ENCODE measurements at regions not wholly inside any gene's neighbourhood (a gene's known extent, or its start where the extent isn't known, plus 50 kb on each side); places are given as distances from the start of the nearest gene placed in this dataset.

DNA sequence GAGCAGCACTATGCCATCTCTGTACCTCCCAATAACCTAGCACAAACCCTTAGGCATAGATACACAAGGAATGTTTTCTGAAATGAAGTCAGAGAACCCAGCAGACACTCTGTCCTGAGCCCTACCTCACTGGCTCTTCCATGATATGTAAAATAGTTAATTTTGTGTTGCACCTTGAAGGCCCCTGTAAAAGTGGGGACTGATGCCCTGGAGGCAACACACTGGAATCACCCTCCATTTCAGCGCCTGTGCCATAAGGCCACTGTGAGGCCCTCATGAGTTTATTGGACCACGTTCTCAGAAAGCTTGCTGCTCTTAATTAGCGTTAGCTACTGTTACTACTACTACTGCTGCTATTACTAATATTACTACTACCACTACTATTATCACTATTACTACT is 670.1 kb upstream of the SOX11 start:
- TF ChIP-seq FOXP2 (optimal IDR thresholded peaks at IDR 0.05; ENCODE audit: borderline replicate concordance, extremely low read depth, extremely low read length, insufficient read depth) (no peak), POLR2AphosphoS5 (IDR thresholded peaks at IDR 0.05; ENCODE audit: low read depth, low read length) (no peak)

DNA sequence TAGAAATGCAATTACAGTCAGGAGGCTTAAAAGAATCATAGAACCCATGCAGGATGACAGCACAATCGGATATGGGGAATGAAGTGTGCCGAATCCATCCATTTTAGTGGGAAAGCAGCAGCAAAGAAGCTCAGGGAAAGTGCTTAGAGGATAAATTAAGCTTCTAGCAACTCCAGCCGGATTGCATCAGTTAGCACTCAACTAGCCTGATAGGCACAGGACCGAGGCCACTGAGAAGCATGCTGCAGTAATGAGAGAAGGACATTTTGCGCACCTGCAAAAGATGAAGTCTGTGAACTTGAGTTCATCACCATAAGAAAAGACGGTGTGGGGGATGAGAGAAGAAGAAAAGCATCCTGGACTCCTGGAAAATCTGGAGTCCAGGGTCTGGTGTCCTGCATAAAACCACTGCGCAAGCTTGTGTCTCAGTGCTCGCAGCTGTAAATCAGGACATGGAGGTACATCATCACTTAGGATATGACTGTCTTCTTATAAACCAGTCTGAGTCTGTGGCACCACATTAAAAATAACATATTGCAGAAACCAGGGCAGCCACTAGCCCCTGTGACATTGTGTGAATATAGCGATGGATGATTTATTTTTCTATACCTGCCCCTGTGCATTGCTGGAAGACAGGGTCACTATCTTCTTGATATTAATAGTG is 665.5 kb upstream of the SOX11 start:
- TF ChIP-seq FOXP2 (optimal IDR thresholded peaks at IDR 0.05; ENCODE audit: borderline replicate concordance, extremely low read depth, extremely low read length, insufficient read depth): no peak
- no peak for TF ChIP-seq POLR2AphosphoS5 (IDR thresholded peaks at IDR 0.05; ENCODE audit: low read depth, low read length)
- no peak for TF ChIP-seq TAF1 (IDR thresholded peaks at IDR 0.05; ENCODE audit: borderline replicate concordance, insufficient read depth, low read length)
- TF ChIP-seq SIN3A (IDR thresholded peaks at IDR 0.05; ENCODE audit: borderline replicate concordance, insufficient read depth, low read length): no peak
- TF ChIP-seq, protein P1, sequence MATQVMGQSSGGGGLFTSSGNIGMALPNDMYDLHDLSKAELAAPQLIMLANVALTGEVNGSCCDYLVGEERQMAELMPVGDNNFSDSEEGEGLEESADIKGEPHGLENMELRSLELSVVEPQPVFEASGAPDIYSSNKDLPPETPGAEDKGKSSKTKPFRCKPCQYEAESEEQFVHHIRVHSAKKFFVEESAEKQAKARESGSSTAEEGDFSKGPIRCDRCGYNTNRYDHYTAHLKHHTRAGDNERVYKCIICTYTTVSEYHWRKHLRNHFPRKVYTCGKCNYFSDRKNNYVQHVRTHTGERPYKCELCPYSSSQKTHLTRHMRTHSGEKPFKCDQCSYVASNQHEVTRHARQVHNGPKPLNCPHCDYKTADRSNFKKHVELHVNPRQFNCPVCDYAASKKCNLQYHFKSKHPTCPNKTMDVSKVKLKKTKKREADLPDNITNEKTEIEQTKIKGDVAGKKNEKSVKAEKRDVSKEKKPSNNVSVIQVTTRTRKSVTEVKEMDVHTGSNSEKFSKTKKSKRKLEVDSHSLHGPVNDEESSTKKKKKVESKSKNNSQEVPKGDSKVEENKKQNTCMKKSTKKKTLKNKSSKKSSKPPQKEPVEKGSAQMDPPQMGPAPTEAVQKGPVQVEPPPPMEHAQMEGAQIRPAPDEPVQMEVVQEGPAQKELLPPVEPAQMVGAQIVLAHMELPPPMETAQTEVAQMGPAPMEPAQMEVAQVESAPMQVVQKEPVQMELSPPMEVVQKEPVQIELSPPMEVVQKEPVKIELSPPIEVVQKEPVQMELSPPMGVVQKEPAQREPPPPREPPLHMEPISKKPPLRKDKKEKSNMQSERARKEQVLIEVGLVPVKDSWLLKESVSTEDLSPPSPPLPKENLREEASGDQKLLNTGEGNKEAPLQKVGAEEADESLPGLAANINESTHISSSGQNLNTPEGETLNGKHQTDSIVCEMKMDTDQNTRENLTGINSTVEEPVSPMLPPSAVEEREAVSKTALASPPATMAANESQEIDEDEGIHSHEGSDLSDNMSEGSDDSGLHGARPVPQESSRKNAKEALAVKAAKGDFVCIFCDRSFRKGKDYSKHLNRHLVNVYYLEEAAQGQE (IDR thresholded peaks at IDR 0.05; ENCODE audit: insufficient read depth in 1 of 2, low read depth in 2 of 2, low read length in 2 of 2): no peak

DNA sequence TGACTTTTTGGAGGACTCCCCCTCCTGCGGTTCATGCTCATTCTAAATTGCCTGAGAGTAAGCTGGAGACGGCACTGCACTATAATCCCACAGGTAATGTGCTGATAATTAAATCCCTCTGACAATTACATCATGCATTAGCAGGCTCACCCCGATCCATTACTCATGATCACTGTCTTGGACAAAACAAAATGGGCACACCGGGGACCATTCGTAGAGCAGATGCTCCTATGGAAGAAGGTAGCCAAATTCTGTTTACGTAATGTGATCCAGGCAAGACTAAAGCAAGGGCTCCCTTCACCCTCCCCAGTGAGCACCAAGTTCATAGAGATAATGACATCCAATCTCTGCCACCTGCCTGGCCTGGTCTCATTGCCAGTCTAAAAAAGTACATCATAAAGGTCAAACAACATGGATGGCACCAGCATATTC is 657.1 kb upstream of the SOX11 start:
- TF ChIP-seq POLR2AphosphoS5 (IDR thresholded peaks at IDR 0.05; ENCODE audit: low read depth, low read length) (no peak), TAF1 (IDR thresholded peaks at IDR 0.05; ENCODE audit: borderline replicate concordance, insufficient read depth, low read length) (no peak), FOXP2 (optimal IDR thresholded peaks at IDR 0.05; ENCODE audit: borderline replicate concordance, extremely low read depth, extremely low read length, insufficient read depth) (no peak), SIN3A (IDR thresholded peaks at IDR 0.05; ENCODE audit: borderline replicate concordance, insufficient read depth, low read length) (no peak)
- TF ChIP-seq, protein P1 (IDR thresholded peaks at IDR 0.05; ENCODE audit: insufficient read depth in 1 of 2, low read depth in 2 of 2, low read length in 2 of 2): no peak

DNA sequence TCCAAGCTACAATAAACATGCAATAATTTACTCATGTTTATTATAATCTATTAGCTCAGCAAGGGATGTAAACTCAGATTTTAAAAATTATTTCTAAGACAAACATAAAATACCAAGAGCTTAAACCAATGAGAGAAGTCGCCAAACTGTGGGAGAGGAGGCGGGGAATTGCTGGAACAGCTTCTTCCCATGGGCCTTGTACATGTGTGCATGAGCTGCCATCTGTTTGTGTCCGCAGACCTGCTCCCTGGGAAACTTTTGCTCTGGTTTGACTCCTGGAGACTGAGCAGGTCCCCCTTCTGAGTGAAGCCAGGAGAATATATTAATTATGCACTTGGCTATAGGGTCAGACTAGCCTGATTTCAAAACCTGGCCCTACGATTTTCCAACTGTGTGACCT is 655.9 kb upstream of the SOX11 start:
- no peak for TF ChIP-seq TAF1 (IDR thresholded peaks at IDR 0.05; ENCODE audit: borderline replicate concordance, insufficient read depth, low read length)

DNA sequence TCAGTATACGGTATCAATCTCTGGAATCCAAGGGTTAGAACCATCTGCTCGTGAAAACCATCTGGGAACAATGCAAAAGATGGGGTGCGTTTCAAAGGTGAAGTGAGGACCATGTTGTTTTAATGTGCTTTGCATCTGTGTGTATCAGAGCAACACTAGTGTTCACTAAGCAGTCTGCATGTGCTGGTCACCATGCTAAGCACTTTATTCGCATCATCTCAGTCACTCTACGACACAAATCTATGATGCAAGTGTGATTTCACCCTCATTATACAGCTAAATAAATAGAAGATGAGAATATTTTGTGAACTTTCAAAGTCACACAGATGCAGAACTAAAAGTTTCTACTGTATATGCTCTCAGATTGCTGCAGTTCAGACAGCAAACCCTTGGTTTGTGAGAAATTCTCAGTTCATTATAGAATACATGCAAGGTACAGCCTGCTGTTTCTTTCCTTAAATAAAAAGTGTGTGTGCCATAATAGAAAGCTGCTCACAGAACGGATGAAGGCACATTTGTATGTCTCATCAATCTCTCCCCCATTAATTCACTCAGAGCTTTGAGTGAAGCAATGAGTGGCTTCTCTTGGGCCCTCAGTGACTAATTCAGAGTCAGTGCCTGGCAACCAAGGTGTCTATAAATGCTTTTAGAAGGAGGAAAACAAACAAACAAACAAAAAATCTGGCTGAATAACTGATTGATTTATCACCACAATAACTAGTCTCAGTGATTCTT is 652.8 kb upstream of the SOX11 start:
- no peak for TF ChIP-seq TAF1 (IDR thresholded peaks at IDR 0.05; ENCODE audit: borderline replicate concordance, insufficient read depth, low read length)
- TF ChIP-seq POLR2AphosphoS5 (IDR thresholded peaks at IDR 0.05; ENCODE audit: low read depth, low read length): no peak
- no peak for TF ChIP-seq SIN3A (IDR thresholded peaks at IDR 0.05; ENCODE audit: borderline replicate concordance, insufficient read depth, low read length)
- TF ChIP-seq, protein P1 (IDR thresholded peaks at IDR 0.05; ENCODE audit: insufficient read depth in 1 of 2, low read depth in 2 of 2, low read length in 2 of 2): no peak

DNA sequence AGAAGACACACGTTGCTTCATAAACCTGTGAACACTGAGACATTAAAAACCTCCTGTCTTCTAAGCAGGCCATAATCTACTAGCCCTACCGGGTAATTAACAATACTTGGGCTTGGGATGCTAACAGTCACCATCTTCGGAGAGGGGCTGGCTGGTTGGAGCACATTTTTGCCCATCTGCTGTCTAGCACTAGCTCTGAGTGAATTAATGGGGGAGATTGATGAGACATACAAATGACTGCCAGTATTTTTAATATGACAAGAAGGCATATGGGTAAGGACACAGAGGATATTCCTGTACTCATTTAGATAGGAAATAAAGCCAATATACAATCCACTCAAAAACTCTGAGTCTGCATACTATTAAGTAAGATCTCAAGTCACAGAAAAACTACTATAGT is 651.6 kb upstream of the SOX11 start:
- TF ChIP-seq, protein P1 (IDR thresholded peaks at IDR 0.05; ENCODE audit: insufficient read depth in 1 of 2, low read depth in 2 of 2, low read length in 2 of 2): no peak
- TF ChIP-seq POLR2AphosphoS5 (IDR thresholded peaks at IDR 0.05; ENCODE audit: low read depth, low read length) (no peak), FOXP2 (optimal IDR thresholded peaks at IDR 0.05; ENCODE audit: borderline replicate concordance, extremely low read depth, extremely low read length, insufficient read depth) (no peak), SIN3A (IDR thresholded peaks at IDR 0.05; ENCODE audit: borderline replicate concordance, insufficient read depth, low read length) (no peak), TAF1 (IDR thresholded peaks at IDR 0.05; ENCODE audit: borderline replicate concordance, insufficient read depth, low read length) (no peak)
